GM20000 (cell line): ENCODE measurements at regions not wholly inside any gene's neighbourhood (a gene's known extent, or its start where the extent isn't known, plus 50 kb on each side); places are given as distances from the start of the nearest gene placed in this dataset.

Experiments used
- DNase-seq: peaks from one replicate; pipeline ENCODE4 v3.0.0; 2012; ENCODE audit warnings: low spot score
- CTCF ChIP-seq: IDR thresholded peaks from 2 replicates; pipeline ENCODE4 v1.5.1; 2012; ENCODE audit warnings: mild to moderate bottlenecking, control low read depth; ENCODE audit errors: extremely low read depth, missing control alignments

- no peak for TF ChIP-seq CTCF
- no peak for DNase-seq
Measured at GRCh38 chr4:116573540-116573939, 511.8 kb downstream of the TRAM1L1 start.

GRCh38 chr4:116561768-116562167 lies 523.6 kb downstream of the TRAM1L1 start:
- TF ChIP-seq CTCF: no peak
- DNase-seq: no peak

- TF ChIP-seq CTCF: no peak
- DNase-seq: no peak
Measured at GRCh38 chr4:116551806-116552205, 533.6 kb downstream of the TRAM1L1 start.

- no peak for TF ChIP-seq CTCF
- no peak for DNase-seq
Measured at GRCh38 chr4:116547632-116548031, 537.7 kb downstream of the TRAM1L1 start.

- DNase-seq: no peak
- TF ChIP-seq CTCF: no peak
Measured at GRCh38 chr4:116546759-116547158, 538.6 kb downstream of the TRAM1L1 start.

- TF ChIP-seq CTCF: no peak
- DNase-seq: no peak
Measured at GRCh38 chr4:116544946-116545345, 540.4 kb downstream of the TRAM1L1 start.

- no peak for DNase-seq
- no peak for TF ChIP-seq CTCF
Measured at GRCh38 chr4:116539744-116540143, 545.6 kb downstream of the TRAM1L1 start.
